NAMALWA (cell line): ENCODE measurements at regions not wholly inside any gene's neighbourhood (a gene's known extent, or its start where the extent isn't known, plus 50 kb on each side); places are given as distances from the start of the nearest gene placed in this dataset.

ENCODE experiments used
- DNase-seq: peaks from one replicate; pipeline ENCODE4 v3.0.0-alpha.2; 2015; ENCODE audit warnings: low spot score

- DNase-seq = no peak
Observed at GRCh38 chr17:10968007-10968406, 130.1 kb upstream of the PIRT start.

- no peak for DNase-seq
Observed at GRCh38 chr17:10956821-10957220, 118.9 kb upstream of the PIRT start.

- no peak for DNase-seq
Observed at GRCh38 chr17:10944819-10945218, 106.9 kb upstream of the PIRT start.

GRCh38 chr17:10936931-10937330, 99.0 kb upstream of the PIRT start:
- no peak for DNase-seq

- DNase-seq = no peak
Observed at GRCh38 chr17:10932938-10933337, 95.1 kb upstream of the PIRT start.

GRCh38 chr17:10931133-10931532, 93.2 kb upstream of the PIRT start:
- DNase-seq = no peak

GRCh38 chr17:10927712-10928111, 89.8 kb upstream of the PIRT start:
- DNase-seq = no peak

- no peak for DNase-seq
Observed at GRCh38 chr17:10920558-10921108, 82.7 kb upstream of the PIRT start.

- DNase-seq = no peak
Observed at GRCh38 chr17:10907370-10907769, 69.5 kb upstream of the PIRT start.

GRCh38 chr17:10899281-10899680, 61.4 kb upstream of the PIRT start:
- DNase-seq = no peak

- no peak for DNase-seq
Observed at GRCh38 chr17:10894220-10894619, 56.3 kb upstream of the PIRT start.

GRCh38 chr17:10888858-10889257, 51.0 kb upstream of the PIRT start:
- no peak for DNase-seq
